ENCODE measurements at regions not wholly inside any gene's neighbourhood (a gene's known extent, or its start where the extent isn't known, plus 50 kb on each side); places are given as distances from the start of the nearest gene placed in this dataset.

DNA sequence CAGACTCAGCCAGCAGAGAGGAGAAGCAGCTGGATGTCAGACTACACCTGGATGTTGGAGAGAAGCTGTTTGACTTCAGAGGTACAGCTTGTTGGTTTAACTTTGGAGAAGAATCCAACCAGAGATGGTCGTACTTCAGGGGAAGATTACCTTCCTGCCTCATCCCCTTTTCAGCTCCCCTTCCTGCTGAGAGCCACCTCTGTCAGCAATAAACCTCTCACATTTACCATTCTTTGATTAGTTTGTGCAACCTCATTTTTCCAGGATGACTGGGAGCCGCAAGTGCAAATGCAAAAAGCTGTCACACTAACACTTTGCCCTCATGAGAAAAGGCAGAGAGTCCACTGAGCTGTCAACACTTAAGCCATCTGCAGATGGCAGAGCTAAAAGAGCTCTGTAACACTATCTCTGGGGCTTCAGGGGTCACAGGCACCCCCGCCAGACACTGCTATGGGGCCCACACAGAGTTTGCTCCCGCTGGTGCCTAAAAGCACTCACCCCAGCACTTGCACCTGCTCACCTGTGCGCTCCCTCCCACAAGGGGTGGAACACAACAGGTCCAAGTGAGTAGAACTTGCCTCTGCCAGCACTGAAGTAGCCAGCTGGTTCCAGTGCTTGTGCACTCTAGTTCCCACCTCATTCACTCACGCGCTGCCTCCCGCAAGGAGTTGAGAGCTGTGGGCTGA, 391.7 kb downstream of the METTL4 start:
- 92% methylated on average over 8 of the region's 8 CpGs for WGBS
- Histone ChIP-seq H3K4me1 (ENCODE audit: insufficient read depth) (no peaks in the 10 kb centered on the region), H3K36me3 (ENCODE audit: insufficient read depth) (no peaks in the 10 kb centered on the region), H3K4me3 (ENCODE audit: low read depth, low read length) (no peak overlapping the region), H3K27ac (ENCODE audit: low read depth) (no peak overlapping the region)
- no peak for DNase-seq (ENCODE audit: extremely low spot score)

GRCh38 chr18:2180586-2180985, 390.7 kb downstream of the METTL4 start:
- no peak overlapping the region for H3K27ac ChIP-seq (ENCODE audit: low read depth)
- H3K36me3 ChIP-seq (ENCODE audit: insufficient read depth) = no peaks in the 10 kb centered on the region
- H3K4me3 ChIP-seq (ENCODE audit: low read depth, low read length) = no peak overlapping the region
- WGBS = 90% methylated on average over 1 of the region's 1 CpG
- no peaks in the 10 kb centered on the region for H3K4me1 ChIP-seq (ENCODE audit: insufficient read depth)
- no peak for DNase-seq (ENCODE audit: extremely low spot score)

- no peak for DNase-seq (ENCODE audit: extremely low spot score)
- Histone ChIP-seq H3K36me3 (ENCODE audit: insufficient read depth) (no peaks in the 10 kb centered on the region), H3K27ac (ENCODE audit: low read depth) (no peak overlapping the region), H3K4me3 (ENCODE audit: low read depth, low read length) (no peak overlapping the region), H3K4me1 (ENCODE audit: insufficient read depth) (no peaks in the 10 kb centered on the region)
- WGBS = 70% methylated on average over 5 of the region's 5 CpGs
These were observed 387.9 kb downstream of the METTL4 start for GRCh38 chr18:2183432-2183831.

DNA sequence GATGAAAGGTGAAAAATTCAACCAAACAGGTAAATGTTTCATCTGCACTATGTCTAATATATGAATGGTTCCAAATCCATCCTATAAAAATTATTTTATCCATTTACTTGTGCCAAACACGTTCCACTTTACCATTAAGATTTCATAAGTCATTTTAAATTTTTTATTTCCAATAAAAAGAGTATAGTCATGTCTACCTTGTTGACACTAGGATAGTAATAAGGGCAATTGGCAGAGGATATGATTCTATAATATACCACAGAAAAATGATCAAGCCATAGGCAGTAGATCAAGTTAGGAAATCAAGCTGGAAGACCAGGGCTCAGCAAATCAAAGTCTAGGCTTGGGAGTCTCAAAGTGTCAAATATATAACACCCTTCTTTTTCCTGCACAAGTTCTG, 384.3 kb downstream of the METTL4 start:
- DNase-seq (ENCODE audit: extremely low spot score) = no peak
- H3K4me3 ChIP-seq (ENCODE audit: low read depth, low read length) = no peak overlapping the region
- H3K27ac ChIP-seq (ENCODE audit: low read depth) = no peak overlapping the region
- no peaks in the 10 kb centered on the region for H3K4me1 ChIP-seq (ENCODE audit: insufficient read depth)
- no peaks in the 10 kb centered on the region for H3K36me3 ChIP-seq (ENCODE audit: insufficient read depth)
- 68% methylated on average over 1 of the region's 1 CpG for WGBS

DNA sequence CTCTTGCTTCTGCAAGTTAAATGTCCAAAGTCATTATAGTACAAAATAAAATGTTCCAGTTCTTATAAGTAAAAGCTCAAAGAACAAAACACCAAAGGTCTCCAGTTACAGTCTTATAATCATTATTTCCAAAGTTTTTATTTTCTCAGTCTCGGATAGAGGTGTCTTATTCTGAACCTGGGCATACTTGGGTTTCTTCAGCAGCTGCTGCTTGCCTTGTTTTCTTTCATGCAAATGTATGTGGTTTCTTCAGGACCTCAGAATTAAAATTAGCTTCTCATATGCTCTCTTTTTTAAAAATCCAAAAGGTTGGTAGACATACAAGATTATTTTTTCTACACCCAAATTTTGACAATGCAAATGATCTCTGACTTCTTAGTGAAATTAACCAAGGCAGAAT, 383.0 kb downstream of the METTL4 start:
- Histone ChIP-seq H3K4me3 (ENCODE audit: low read depth, low read length) (no peak overlapping the region), H3K36me3 (ENCODE audit: insufficient read depth) (no peaks in the 10 kb centered on the region), H3K27ac (ENCODE audit: low read depth) (no peak overlapping the region), H3K4me1 (ENCODE audit: insufficient read depth) (no peaks in the 10 kb centered on the region)
- no peak for DNase-seq (ENCODE audit: extremely low spot score)
- WGBS = 81% methylated on average over 1 of the region's 1 CpG

GRCh38 chr18:2191180-2191790, 380.0 kb downstream of the METTL4 start:
- Histone ChIP-seq H3K4me1 (ENCODE audit: insufficient read depth) (no peaks in the 10 kb centered on the region), H3K4me3 (ENCODE audit: low read depth, low read length) (no peak overlapping the region), H3K36me3 (ENCODE audit: insufficient read depth) (no peaks in the 10 kb centered on the region), H3K27ac (ENCODE audit: low read depth) (no peak overlapping the region)
- no peak for DNase-seq (ENCODE audit: extremely low spot score)
- 77% methylated on average over 3 of the region's 3 CpGs for WGBS

- Histone ChIP-seq H3K4me3 (ENCODE audit: low read depth, low read length) (no peak overlapping the region), H3K27ac (ENCODE audit: low read depth) (no peak overlapping the region), H3K36me3 (ENCODE audit: insufficient read depth) (no peaks in the 10 kb centered on the region), H3K4me1 (ENCODE audit: insufficient read depth) (no peaks in the 10 kb centered on the region)
- 87% methylated on average over 4 of the region's 4 CpGs for WGBS
- DNase-seq (ENCODE audit: extremely low spot score) = no peak
These were observed 378.7 kb downstream of the METTL4 start for GRCh38 chr18:2192562-2192961.

DNA sequence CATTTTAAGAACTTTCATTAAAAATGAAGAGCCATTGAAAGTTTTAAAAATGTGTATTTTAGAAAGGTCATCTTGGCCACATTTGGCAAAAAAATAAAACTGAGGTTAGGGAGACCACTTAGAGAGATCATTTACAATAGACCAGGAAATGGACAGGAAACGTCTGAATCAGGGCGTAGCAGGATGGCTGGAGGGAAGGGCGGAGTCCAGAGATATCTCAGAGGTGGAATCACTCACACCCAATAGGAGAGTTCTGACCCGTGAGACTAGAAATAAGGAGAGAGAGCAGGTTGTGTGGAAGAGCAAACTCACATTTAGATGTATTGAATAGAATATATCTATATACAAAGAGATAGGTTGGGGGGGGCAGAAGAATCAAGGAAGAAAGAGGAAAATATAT, 373.4 kb downstream of the METTL4 start:
- Histone ChIP-seq H3K36me3 (ENCODE audit: insufficient read depth) (no peaks in the 10 kb centered on the region), H3K4me1 (ENCODE audit: insufficient read depth) (no peaks in the 10 kb centered on the region), H3K4me3 (ENCODE audit: low read depth, low read length) (no peak overlapping the region), H3K27ac (ENCODE audit: low read depth) (no peak overlapping the region)
- DNase-seq (ENCODE audit: extremely low spot score) = no peak
- 70% methylated on average over 4 of the region's 4 CpGs for WGBS

GRCh38 chr18:2199060-2199459, 372.2 kb downstream of the METTL4 start:
- Histone ChIP-seq H3K4me3 (ENCODE audit: low read depth, low read length) (no peak overlapping the region), H3K4me1 (ENCODE audit: insufficient read depth) (no peaks in the 10 kb centered on the region), H3K27ac (ENCODE audit: low read depth) (no peak overlapping the region), H3K36me3 (ENCODE audit: insufficient read depth) (no peaks in the 10 kb centered on the region)
- DNase-seq (ENCODE audit: extremely low spot score) = no peak
- 94% methylated on average over 2 of the region's 2 CpGs for WGBS

- no peaks in the 10 kb centered on the region for H3K36me3 ChIP-seq (ENCODE audit: insufficient read depth)
- DNase-seq (ENCODE audit: extremely low spot score) = no peak
- H3K27ac ChIP-seq (ENCODE audit: low read depth) = no peak overlapping the region
- WGBS = 85% methylated on average over 2 of the region's 2 CpGs
- H3K4me3 ChIP-seq (ENCODE audit: low read depth, low read length) = no peak overlapping the region
- no peaks in the 10 kb centered on the region for H3K4me1 ChIP-seq (ENCODE audit: insufficient read depth)
These were observed 370.2 kb downstream of the METTL4 start for GRCh38 chr18:2201036-2201600.

DNA sequence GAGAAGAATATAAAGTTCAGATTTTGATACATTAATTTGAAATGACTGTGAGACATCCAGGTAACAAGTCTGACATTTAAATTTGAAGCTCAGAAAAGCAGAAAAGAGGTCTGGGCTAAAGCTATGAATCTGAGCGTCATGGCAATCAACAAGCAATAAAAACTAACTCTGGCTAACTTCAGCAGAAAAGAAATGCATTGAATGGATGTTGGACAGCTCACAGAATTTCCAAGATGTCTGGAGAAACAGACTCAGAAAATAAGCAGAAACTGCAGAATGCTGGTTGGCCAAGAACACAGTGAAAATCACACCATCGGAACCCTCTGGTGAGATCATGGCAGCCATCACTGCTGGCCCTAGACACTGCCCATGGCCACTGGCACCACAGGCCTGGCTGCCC, 366.6 kb downstream of the METTL4 start:
- no peaks in the 10 kb centered on the region for H3K36me3 ChIP-seq (ENCODE audit: insufficient read depth)
- no peak overlapping the region for H3K27ac ChIP-seq (ENCODE audit: low read depth)
- WGBS = 68% methylated on average over 2 of the region's 2 CpGs
- no peak overlapping the region for H3K4me3 ChIP-seq (ENCODE audit: low read depth, low read length)
- no peaks in the 10 kb centered on the region for H3K4me1 ChIP-seq (ENCODE audit: insufficient read depth)
- no peak for DNase-seq (ENCODE audit: extremely low spot score)

- DNase-seq (ENCODE audit: extremely low spot score) = no peak
- 60% methylated on average over 3 of the region's 3 CpGs for WGBS
- Histone ChIP-seq H3K4me3 (ENCODE audit: low read depth, low read length) (no peak overlapping the region), H3K4me1 (ENCODE audit: insufficient read depth) (no peaks in the 10 kb centered on the region), H3K36me3 (ENCODE audit: insufficient read depth) (no peaks in the 10 kb centered on the region), H3K27ac (ENCODE audit: low read depth) (no peak overlapping the region)
These were observed 364.0 kb downstream of the METTL4 start for GRCh38 chr18:2207294-2207693.

GRCh38 chr18:2212598-2213205, 358.6 kb downstream of the METTL4 start:
- H3K36me3 ChIP-seq (ENCODE audit: insufficient read depth) = no peaks in the 10 kb centered on the region
- WGBS = 88% methylated on average over 1 of the region's 1 CpG
- H3K27ac ChIP-seq (ENCODE audit: low read depth) = no peak overlapping the region
- no peak for DNase-seq (ENCODE audit: extremely low spot score)
- H3K4me3 ChIP-seq (ENCODE audit: low read depth, low read length) = no peak overlapping the region
- no peaks in the 10 kb centered on the region for H3K4me1 ChIP-seq (ENCODE audit: insufficient read depth)

- no peak overlapping the region for H3K27ac ChIP-seq (ENCODE audit: low read depth)
- WGBS = 93% methylated on average over 2 of the region's 2 CpGs
- DNase-seq (ENCODE audit: extremely low spot score) = no peak
- H3K36me3 ChIP-seq (ENCODE audit: insufficient read depth) = no peaks in the 10 kb centered on the region
- no peak overlapping the region for H3K4me3 ChIP-seq (ENCODE audit: low read depth, low read length)
- no peaks in the 10 kb centered on the region for H3K4me1 ChIP-seq (ENCODE audit: insufficient read depth)
These were observed 357.4 kb downstream of the METTL4 start for GRCh38 chr18:2213905-2214304.

All from urinary bladder (tissue), 3 donors.